ENCODE measurements at regions not wholly inside any gene's neighbourhood (a gene's known extent, or its start where the extent isn't known, plus 50 kb on each side); places are given as distances from the start of the nearest gene placed in this dataset.

DNA sequence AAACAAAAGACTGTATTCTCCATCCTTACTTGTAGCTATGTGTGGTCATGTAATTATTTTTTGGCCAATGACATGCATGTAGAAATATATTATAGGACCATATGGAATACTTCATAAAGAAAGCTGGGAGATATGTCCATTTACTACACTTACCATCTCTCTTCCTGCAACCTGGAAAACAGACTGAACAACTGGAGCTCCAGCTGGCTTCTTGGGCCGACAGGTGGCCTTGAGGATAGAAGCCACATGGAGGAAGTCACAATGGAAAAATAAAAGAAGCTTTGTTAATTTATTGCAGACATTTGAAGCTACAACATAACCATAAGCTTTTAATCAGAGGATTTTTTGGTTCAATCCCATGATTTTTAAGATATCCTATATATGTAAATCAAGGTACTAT is 167.9 kb upstream of the CBLB start:
- TF ChIP-seq POLR2A (IDR thresholded peaks at IDR 0.05; ENCODE audit: low read depth) (no peak), CTCF (IDR thresholded peaks at IDR 0.05) (no peak), EP300 (IDR thresholded peaks at IDR 0.05) (no peak), POLR2AphosphoS5 (IDR thresholded peaks at IDR 0.05) (no peak)

Measured in esophagus muscularis mucosa (tissue), 4 donors.